GM13976 (cell line): ENCODE measurements at regions not wholly inside any gene's neighbourhood (a gene's known extent, or its start where the extent isn't known, plus 50 kb on each side); places are given as distances from the start of the nearest gene placed in this dataset.

Source experiments
- DNase-seq: peaks from one replicate; pipeline ENCODE4 v3.0.0; 2012; ENCODE audit warnings: low spot score
- CTCF ChIP-seq: IDR thresholded peaks from 2 replicates; pipeline ENCODE4 v1.5.1; 2012; ENCODE audit warnings: borderline replicate concordance, mild to moderate bottlenecking; ENCODE audit not compliant: insufficient read depth; ENCODE audit errors: extremely low read depth, missing control alignments, control extremely low read depth
- in situ Hi-C: fragments of 300-500 bp; cut with MboI; formaldehyde crosslinking; loops from one replicate; pipeline ENCODE4 v1.12.0; 2022; ENCODE audit warnings: low sequenced_read_pairs, mixed read lengths, inconsistent platforms; ENCODE audit not compliant: unreplicated experiment

- DNase-seq = no peak
- in situ Hi-C loops = no loop called here
- no peak for TF ChIP-seq CTCF
Observed at GRCh38 chr5:91541696-91542095, 158.6 kb upstream of the ARRDC3 start.

- DNase-seq = no peak
- TF ChIP-seq CTCF = no peak
- in situ Hi-C loops = no loop called here
Observed at GRCh38 chr5:91538179-91538578, 155.1 kb upstream of the ARRDC3 start.

- no peak for DNase-seq
- in situ Hi-C loops = no loop called here
- TF ChIP-seq CTCF = no peak
Observed at GRCh38 chr5:91535499-91535898, 152.4 kb upstream of the ARRDC3 start.

- no peak for DNase-seq
- in situ Hi-C loops = no loop called here
- no peak for TF ChIP-seq CTCF
Observed at GRCh38 chr5:91534332-91534731, 151.2 kb upstream of the ARRDC3 start.

GRCh38 chr5:91532779-91533178, 149.7 kb upstream of the ARRDC3 start:
- DNase-seq = no peak
- in situ Hi-C loops = no loop called here
- TF ChIP-seq CTCF = no peak

GRCh38 chr5:91532281-91532680, 149.2 kb upstream of the ARRDC3 start:
- no peak for DNase-seq
- no peak for TF ChIP-seq CTCF
- in situ Hi-C loops = no loop called here

GRCh38 chr5:91528831-91529230, 145.7 kb upstream of the ARRDC3 start:
- in situ Hi-C loops = no loop called here
- no peak for TF ChIP-seq CTCF
- DNase-seq = no peak
